ENCODE measurements at regions not wholly inside any gene's neighbourhood (a gene's known extent, or its start where the extent isn't known, plus 50 kb on each side); places are given as distances from the start of the nearest gene placed in this dataset.
"Not testable (repeated sequence)": the region's sequence is repeated elsewhere in the genome, so short reads cannot be mapped to it uniquely, and the experiment has no call there.

GRCh38 chr12:87405918-87406317, 623.3 kb downstream of the C12orf50 start:
- no peak for DNase-seq (ENCODE audit: low read depth)
- no peak for TF ChIP-seq CTCF (IDR thresholded peaks at IDR 0.05; ENCODE audit: control insufficient read depth, extremely low read depth, insufficient read depth)
- H3K4me3 ChIP-seq (ENCODE audit: low read depth, low read length), result no peak overlapping the region

GRCh38 chr12:87394168-87394567, 635.0 kb downstream of the C12orf50 start:
- not testable (repeated sequence) for DNase-seq (ENCODE audit: low read depth); H3K4me3 ChIP-seq (ENCODE audit: low read depth, low read length)

- DNase-seq (ENCODE audit: low read depth), result no peak
- TF ChIP-seq CTCF (IDR thresholded peaks at IDR 0.05; ENCODE audit: control insufficient read depth, extremely low read depth, insufficient read depth), result no peak
- no peak overlapping the region for H3K4me3 ChIP-seq (ENCODE audit: low read depth, low read length)
These were observed 640.8 kb downstream of the C12orf50 start for GRCh38 chr12:87388376-87388775.

GRCh38 chr12:87385322-87385721, 643.9 kb downstream of the C12orf50 start:
- no peak for DNase-seq (ENCODE audit: low read depth)
- TF ChIP-seq CTCF (IDR thresholded peaks at IDR 0.05; ENCODE audit: control insufficient read depth, extremely low read depth, insufficient read depth), result no peak
- no peak overlapping the region for H3K4me3 ChIP-seq (ENCODE audit: low read depth, low read length)

- no peak for DNase-seq (ENCODE audit: low read depth)
- TF ChIP-seq CTCF (IDR thresholded peaks at IDR 0.05; ENCODE audit: control insufficient read depth, extremely low read depth, insufficient read depth), result no peak
- no peak overlapping the region for H3K4me3 ChIP-seq (ENCODE audit: low read depth, low read length)
These were observed 645.0 kb downstream of the C12orf50 start for GRCh38 chr12:87384226-87384625.

- DNase-seq (ENCODE audit: low read depth), result peak; percentile 28
- TF ChIP-seq CTCF (IDR thresholded peaks at IDR 0.05; ENCODE audit: control insufficient read depth, extremely low read depth, insufficient read depth), result no peak
- H3K4me3 ChIP-seq (ENCODE audit: low read depth, low read length), result no peak overlapping the region
These were observed 645.5 kb downstream of the C12orf50 start for GRCh38 chr12:87383680-87384079.

- TF ChIP-seq CTCF (IDR thresholded peaks at IDR 0.05; ENCODE audit: control insufficient read depth, extremely low read depth, insufficient read depth), result no peak
- no peak overlapping the region for H3K4me3 ChIP-seq (ENCODE audit: low read depth, low read length)
- no peak for DNase-seq (ENCODE audit: low read depth)
These were observed 646.1 kb downstream of the C12orf50 start for GRCh38 chr12:87382959-87383566.
